Astrocyte of the spinal cord (primary cell): ENCODE measurements at regions not wholly inside any gene's neighbourhood (a gene's known extent, or its start where the extent isn't known, plus 50 kb on each side); places are given as distances from the start of the nearest gene placed in this dataset.

Source experiments
- DNase-seq: peaks from one replicate; pipeline ENCODE4 v3.0.0; 2011; ENCODE audit warnings: low read depth, low spot score
- H3K4me3 ChIP-seq: 2 replicates; pipeline ENCODE4 v1.5.1; 2011; ENCODE audit warnings: low read depth, mild to moderate bottlenecking, low read length, moderate library complexity
- CTCF ChIP-seq: IDR thresholded peaks from 2 replicates; pipeline ENCODE4 v1.5.1; 2012; ENCODE audit warnings: low read depth, mild to moderate bottlenecking, low read length, inconsistent platforms
- in situ Hi-C: cut with HindIII; loops from 2 replicates; pipeline ENCODE4 v1.10.0; 2017; ENCODE audit warnings: low sequenced_read_pairs

GRCh38 chr3:137669519-137670060 is 94.5 kb upstream of the SOX14 start:
- in situ Hi-C loops = no loop called here
- no peak for TF ChIP-seq CTCF
- no peak overlapping the region for H3K4me3 ChIP-seq
- no peak for DNase-seq

- no peak overlapping the region for H3K4me3 ChIP-seq
- in situ Hi-C loops = no loop called here
- DNase-seq = no peak
- TF ChIP-seq CTCF = no peak
Measured at GRCh38 chr3:137687181-137687879, 76.8 kb upstream of the SOX14 start.

GRCh38 chr3:137692803-137693431 is 71.2 kb upstream of the SOX14 start:
- H3K4me3 ChIP-seq = no peak overlapping the region
- in situ Hi-C loops = no loop called here
- no peak for DNase-seq
- no peak for TF ChIP-seq CTCF

- DNase-seq = no peak
- in situ Hi-C loops = no loop called here
- no peak overlapping the region for H3K4me3 ChIP-seq
- TF ChIP-seq CTCF = no peak
Measured at GRCh38 chr3:137693791-137694190, 70.3 kb upstream of the SOX14 start.

GRCh38 chr3:137694836-137695235 is 69.3 kb upstream of the SOX14 start:
- no peak for DNase-seq
- no peak for TF ChIP-seq CTCF
- in situ Hi-C loops = no loop called here
- H3K4me3 ChIP-seq = no peak overlapping the region

GRCh38 chr3:137695351-137695750 is 68.8 kb upstream of the SOX14 start:
- DNase-seq = no peak
- H3K4me3 ChIP-seq = no peak overlapping the region
- in situ Hi-C loops = no loop called here
- TF ChIP-seq CTCF = no peak
